Type B pancreatic cell (in vitro differentiated cells): ENCODE measurements at regions not wholly inside any gene's neighbourhood (a gene's known extent, or its start where the extent isn't known, plus 50 kb on each side); places are given as distances from the start of the nearest gene placed in this dataset.

Experiments
- DNase-seq: peaks from one replicate; pipeline ENCODE4 v3.0.0; 2021; ENCODE audit warnings: mixed read lengths; ENCODE audit not compliant: unreplicated experiment; ENCODE audit errors: extremely low spot score
- H3K27ac Mint-ChIP-seq: 2 replicates; pipeline ENCODE4 v1.8.0; 2021; ENCODE audit warnings: mild to moderate bottlenecking, mixed read lengths
- H3K27me3 Mint-ChIP-seq: 2 replicates; pipeline ENCODE4 v1.8.0; 2021; ENCODE audit warnings: mixed read lengths
- H3K36me3 Mint-ChIP-seq: 2 replicates; pipeline ENCODE4 v1.8.0; 2021; ENCODE audit warnings: mixed read lengths
- H3K4me1 Mint-ChIP-seq: one replicate; pipeline ENCODE4 v1.8.0; 2021; ENCODE audit warnings: mixed read lengths; ENCODE audit not compliant: unreplicated experiment
- H3K4me3 Mint-ChIP-seq: 2 replicates; pipeline ENCODE4 v1.8.0; 2021; ENCODE audit warnings: mild to moderate bottlenecking, mixed read lengths
- H3K9me3 Mint-ChIP-seq: 2 replicates; pipeline ENCODE4 v1.8.0; 2021; ENCODE audit warnings: mixed read lengths
- TF ChIP-seq, protein P1 (sequence below): fragments of 200-600 bp; sonication (generic); conservative IDR thresholded peaks from 2 replicates; pipeline ENCODE4 v1.5.0; 2021; ENCODE audit warnings: antibody characterized with exemption, mild to moderate bottlenecking

DNA sequence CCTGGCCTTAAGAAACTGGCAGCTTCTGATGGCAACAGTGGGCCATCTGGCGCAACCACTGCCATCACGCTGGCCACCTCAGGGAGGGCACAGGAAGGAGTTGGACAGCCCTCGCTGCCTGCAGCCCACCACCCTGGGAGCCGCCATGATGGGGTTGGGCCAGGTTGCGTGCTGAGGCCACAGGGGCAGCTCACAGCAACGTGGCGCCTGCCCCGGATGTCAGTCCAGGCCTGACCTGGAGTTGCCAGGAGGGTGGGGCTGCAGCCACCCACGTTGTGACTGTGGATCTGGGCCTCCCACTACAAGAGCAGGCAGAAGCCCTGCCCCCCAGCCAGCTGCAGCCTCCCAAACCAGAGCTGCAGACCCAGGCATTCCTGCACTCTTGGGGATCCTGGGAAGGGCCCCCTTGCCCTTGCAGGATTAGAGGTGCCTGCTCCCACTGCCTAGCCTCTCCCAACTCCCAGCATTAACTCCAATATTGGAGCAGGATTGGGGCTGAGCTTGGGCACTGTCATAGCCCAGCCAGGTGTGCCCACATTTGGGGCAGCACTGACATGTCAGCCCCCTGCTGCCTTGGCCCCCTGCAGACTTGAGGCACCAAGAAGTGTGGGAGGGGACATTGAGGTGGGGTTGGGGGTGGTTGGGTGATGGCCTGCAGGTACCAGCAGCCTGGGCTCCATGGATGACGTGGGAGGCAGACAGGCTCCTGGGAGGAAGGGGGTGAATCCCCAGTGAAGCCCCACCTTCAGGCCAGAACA, 468.9 kb upstream of the CCDC54 start:
- H3K27ac Mint-ChIP-seq: no peak overlapping the region
- TF ChIP-seq, protein P1, sequence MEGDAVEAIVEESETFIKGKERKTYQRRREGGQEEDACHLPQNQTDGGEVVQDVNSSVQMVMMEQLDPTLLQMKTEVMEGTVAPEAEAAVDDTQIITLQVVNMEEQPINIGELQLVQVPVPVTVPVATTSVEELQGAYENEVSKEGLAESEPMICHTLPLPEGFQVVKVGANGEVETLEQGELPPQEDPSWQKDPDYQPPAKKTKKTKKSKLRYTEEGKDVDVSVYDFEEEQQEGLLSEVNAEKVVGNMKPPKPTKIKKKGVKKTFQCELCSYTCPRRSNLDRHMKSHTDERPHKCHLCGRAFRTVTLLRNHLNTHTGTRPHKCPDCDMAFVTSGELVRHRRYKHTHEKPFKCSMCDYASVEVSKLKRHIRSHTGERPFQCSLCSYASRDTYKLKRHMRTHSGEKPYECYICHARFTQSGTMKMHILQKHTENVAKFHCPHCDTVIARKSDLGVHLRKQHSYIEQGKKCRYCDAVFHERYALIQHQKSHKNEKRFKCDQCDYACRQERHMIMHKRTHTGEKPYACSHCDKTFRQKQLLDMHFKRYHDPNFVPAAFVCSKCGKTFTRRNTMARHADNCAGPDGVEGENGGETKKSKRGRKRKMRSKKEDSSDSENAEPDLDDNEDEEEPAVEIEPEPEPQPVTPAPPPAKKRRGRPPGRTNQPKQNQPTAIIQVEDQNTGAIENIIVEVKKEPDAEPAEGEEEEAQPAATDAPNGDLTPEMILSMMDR: no peak
- DNase-seq: no peak
- H3K4me3 Mint-ChIP-seq: no peak overlapping the region
- H3K9me3 Mint-ChIP-seq: peaks cover 6% of the 10 kb centered on the region
- no peaks in the 10 kb centered on the region for H3K4me1 Mint-ChIP-seq
- no peaks in the 10 kb centered on the region for H3K36me3 Mint-ChIP-seq
- H3K27me3 Mint-ChIP-seq: no peaks in the 10 kb centered on the region

DNA sequence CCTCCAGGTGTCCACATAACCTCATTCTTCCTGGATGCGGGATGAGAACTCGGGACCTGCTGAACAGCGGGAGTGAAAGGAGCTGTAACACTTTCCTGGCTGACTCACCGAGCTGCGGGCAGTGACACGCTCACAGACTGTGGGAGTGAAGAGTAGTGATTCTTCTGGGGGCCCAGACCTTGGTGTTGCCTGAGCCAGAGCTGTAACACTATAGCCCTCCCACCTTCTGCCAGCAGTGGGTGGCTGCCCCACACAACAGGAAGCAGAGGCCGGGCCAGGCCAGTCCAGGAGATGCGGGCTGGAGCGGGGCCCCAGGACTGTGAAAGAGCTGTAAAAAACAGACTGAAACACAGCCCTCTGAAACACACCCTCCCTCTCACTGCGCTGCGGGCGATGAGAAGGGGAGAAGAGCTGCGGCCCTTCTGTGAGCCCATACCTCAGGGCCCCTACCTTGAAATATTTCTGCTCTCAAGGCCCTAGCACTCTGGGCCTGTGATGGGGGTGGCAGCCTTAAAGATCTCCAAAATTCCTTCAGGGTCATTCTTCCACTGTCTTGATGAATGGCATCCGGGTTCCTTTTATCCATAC, 464.0 kb upstream of the CCDC54 start:
- H3K36me3 Mint-ChIP-seq: no peaks in the 10 kb centered on the region
- DNase-seq: no peak
- no peaks in the 10 kb centered on the region for H3K27me3 Mint-ChIP-seq
- H3K4me3 Mint-ChIP-seq: no peak overlapping the region
- TF ChIP-seq, protein P1: no peak
- H3K27ac Mint-ChIP-seq: peak overlapping the region; percentile 7
- H3K4me1 Mint-ChIP-seq: peaks cover 13% of the 10 kb centered on the region
- no peaks in the 10 kb centered on the region for H3K9me3 Mint-ChIP-seq

DNA sequence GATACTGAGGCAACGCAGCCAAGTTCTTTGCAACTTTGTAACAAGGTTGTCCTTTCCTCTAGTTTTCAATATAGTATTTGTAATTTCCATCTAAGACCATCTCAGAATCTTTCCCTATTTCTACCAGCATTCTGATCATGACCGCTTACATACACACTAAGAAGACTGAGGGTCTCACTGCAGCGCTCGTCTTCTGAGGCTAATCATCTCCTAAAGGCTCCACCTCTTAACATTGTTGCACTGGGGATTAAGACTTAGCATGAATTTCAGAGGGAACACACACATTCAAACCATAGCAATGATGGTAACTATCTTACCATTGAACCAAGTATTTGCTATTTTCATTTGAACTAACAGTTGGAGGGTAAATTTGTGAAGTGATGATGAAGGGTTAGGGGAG, 463.3 kb upstream of the CCDC54 start:
- Mint-ChIP-seq H3K27ac (peak overlapping the region; percentile 7), H3K4me3 (no peak overlapping the region), H3K27me3 (no peaks in the 10 kb centered on the region), H3K9me3 (no peaks in the 10 kb centered on the region), H3K36me3 (no peaks in the 10 kb centered on the region), H3K4me1 (peaks cover 13% of the 10 kb centered on the region)
- TF ChIP-seq, protein P1: no peak
- DNase-seq: no peak

DNA sequence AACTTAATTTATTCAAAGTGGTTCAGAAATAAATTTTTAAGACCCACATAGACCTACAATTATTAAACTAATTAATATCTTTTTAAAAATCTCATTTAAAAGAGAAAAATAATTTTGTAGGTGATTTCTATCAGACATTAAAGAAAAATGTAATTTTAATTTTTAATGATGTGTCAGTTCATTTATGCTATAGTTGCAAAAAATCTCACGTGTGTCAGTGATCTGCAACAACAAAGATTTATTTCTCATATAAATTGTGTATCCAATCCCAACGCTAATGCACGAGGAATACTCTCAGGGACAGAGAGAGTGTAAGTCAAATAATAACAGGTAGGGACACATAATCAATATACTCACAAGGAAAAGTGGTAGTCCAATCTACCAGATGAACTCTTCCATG, 456.6 kb upstream of the CCDC54 start:
- no peaks in the 10 kb centered on the region for H3K27me3 Mint-ChIP-seq
- H3K27ac Mint-ChIP-seq: no peak overlapping the region
- no peaks in the 10 kb centered on the region for H3K36me3 Mint-ChIP-seq
- TF ChIP-seq, protein P1: no peak
- no peaks in the 10 kb centered on the region for H3K9me3 Mint-ChIP-seq
- DNase-seq: no peak
- no peaks in the 10 kb centered on the region for H3K4me1 Mint-ChIP-seq
- H3K4me3 Mint-ChIP-seq: no peak overlapping the region

DNA sequence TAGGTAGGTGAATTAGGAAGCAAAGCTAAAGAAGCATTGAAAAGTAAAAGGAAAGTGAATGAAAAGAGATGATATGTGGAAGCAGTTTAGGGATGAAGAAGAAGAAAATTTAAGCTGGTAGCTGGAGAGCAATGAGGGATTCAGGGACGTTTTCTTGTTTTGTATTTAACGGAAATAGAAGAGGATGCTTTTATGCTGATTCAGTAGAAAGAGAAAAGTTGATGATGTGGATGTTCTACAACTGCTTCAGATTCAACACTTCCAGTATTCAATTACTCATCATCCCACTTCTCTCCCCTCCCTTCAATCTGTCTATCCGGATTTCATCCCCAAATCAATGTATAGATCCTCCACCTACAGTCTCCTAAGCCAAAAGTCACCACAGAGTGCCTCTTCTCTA, 448.2 kb upstream of the CCDC54 start:
- Mint-ChIP-seq H3K36me3 (no peaks in the 10 kb centered on the region), H3K27me3 (no peaks in the 10 kb centered on the region), H3K4me1 (no peaks in the 10 kb centered on the region), H3K9me3 (no peaks in the 10 kb centered on the region), H3K27ac (no peak overlapping the region), H3K4me3 (no peak overlapping the region)
- DNase-seq: no peak
- TF ChIP-seq, protein P1: no peak
